Mesodermal cell (in vitro differentiated cells): ENCODE measurements at regions not wholly inside any gene's neighbourhood (a gene's known extent, or its start where the extent isn't known, plus 50 kb on each side); places are given as distances from the start of the nearest gene placed in this dataset.

Source experiments
- H3K27ac ChIP-seq: 2 replicates; pipeline ENCODE4 v1.7.0; 2013; ENCODE audit warnings: mild to moderate bottlenecking, low read depth, low read length, moderate library complexity; ENCODE audit not compliant: severe bottlenecking
- H3K36me3 ChIP-seq: 2 replicates; pipeline ENCODE4 v1.7.1; 2013; ENCODE audit warnings: mild to moderate bottlenecking, low read length, moderate library complexity; ENCODE audit not compliant: control insufficient read depth, insufficient read depth
- H3K4me1 ChIP-seq: one replicate; pipeline ENCODE4 v1.7.1; 2013; ENCODE audit warnings: mild to moderate bottlenecking, low read length; ENCODE audit not compliant: insufficient read depth, control insufficient read depth, poor library complexity, severe bottlenecking
- H3K4me3 ChIP-seq: 2 replicates; pipeline ENCODE4 v1.7.0; 2013; ENCODE audit warnings: low read length, control low read depth, mild to moderate bottlenecking; ENCODE audit not compliant: insufficient read depth, poor library complexity, severe bottlenecking; ENCODE audit errors: extremely low read depth
- H3K9me3 ChIP-seq: 2 replicates; pipeline ENCODE4 v1.7.1; 2013; ENCODE audit warnings: mild to moderate bottlenecking, low read length, moderate library complexity; ENCODE audit not compliant: control insufficient read depth
- WGBS, 2 experiments: methylation state at CpG; one replicate each; pipeline ENCODE4 v1.1.5; 2013; ENCODE audit warnings: missing lambda C conversion rate in 2 of 2; ENCODE audit not compliant: insufficient coverage in 2 of 2; 5-methylcytosine and 5-hydroxymethylcytosine counted together

DNA sequence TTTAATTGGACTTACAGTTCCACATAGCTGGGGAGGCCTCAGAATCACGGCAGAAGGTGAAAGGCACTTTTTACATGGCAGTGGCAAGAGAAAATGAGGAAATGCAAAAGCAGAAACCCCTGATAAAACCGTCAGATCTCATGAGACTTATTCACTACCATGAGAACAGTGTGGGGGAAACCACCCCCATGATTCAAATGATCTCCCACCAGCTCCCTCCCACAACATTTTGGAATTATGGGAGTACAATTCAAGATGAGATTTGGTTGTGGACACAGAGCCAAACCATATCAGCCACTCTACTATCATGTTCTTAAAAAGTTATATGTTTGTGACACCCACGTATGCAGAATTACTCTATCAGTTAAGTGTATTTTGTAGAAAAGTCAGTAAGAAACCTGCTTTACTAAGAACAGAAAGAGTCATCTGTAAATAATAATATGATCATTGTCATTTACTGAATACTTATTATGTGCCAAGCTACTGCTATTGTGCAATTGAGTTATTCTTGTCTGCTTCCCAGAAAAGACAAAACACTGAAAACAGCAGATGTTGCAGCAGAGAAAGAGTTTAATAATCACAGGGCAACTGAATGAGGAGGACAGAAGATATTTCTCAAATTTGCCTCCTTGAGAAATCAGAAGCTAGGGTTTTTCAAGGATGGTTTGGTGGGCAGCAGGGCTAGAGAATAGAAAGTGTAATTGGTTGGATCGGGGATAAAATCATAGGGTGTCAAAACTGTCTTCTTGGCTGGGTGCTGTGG, 207.7 kb upstream of the FGGY start:
- WGBS, 2 experiments, result 100% methylated on average over 2 of the region's 4 CpGs; no CpG with 5 or more reads in 1 of the 2 experiments
- peaks cover 7% of the 10 kb centered on the region for H3K9me3 ChIP-seq
- no peak overlapping the region for H3K27ac ChIP-seq
- peaks cover 14% of the 10 kb centered on the region for H3K4me1 ChIP-seq
- H3K4me3 ChIP-seq, result no peak overlapping the region
- H3K36me3 ChIP-seq, result no peaks in the 10 kb centered on the region

- Histone ChIP-seq H3K4me1 (peaks cover 13% of the 10 kb centered on the region), H3K27ac (no peak overlapping the region), H3K9me3 (peaks cover 7% of the 10 kb centered on the region), H3K36me3 (no peaks in the 10 kb centered on the region), H3K4me3 (no peak overlapping the region)
- WGBS, 2 experiments, result 79 to 88% methylated on average over 2 to 3 of the region's 4 CpGs
Observed at GRCh38 chr1:59089922-59090457, 206.9 kb upstream of the FGGY start.

DNA sequence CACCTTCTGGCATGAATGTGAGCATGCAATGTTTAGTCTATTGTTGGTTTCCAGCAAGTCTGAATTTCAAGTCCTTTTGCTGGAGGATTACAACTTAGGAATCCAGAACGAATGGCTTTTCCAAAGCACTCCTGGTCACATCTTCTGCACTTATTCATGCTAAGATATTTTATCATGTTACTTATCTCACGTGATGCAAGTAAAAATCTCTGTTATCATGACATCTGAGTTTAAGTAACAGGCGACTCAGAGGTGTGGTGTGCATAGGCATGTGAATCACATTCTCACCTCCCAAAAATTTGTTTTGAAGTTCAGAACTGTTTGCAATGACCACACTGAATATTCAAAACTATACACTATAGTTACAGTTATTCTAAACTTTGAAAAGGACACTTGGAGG, 204.8 kb upstream of the FGGY start:
- Histone ChIP-seq H3K9me3 (peaks cover 7% of the 10 kb centered on the region), H3K4me3 (no peak overlapping the region), H3K27ac (no peak overlapping the region), H3K36me3 (no peaks in the 10 kb centered on the region), H3K4me1 (peaks cover 13% of the 10 kb centered on the region)
- 100% methylated on average over 1 of the region's 3 CpGs; no CpG with 5 or more reads in 1 of the 2 experiments for WGBS, 2 experiments

DNA sequence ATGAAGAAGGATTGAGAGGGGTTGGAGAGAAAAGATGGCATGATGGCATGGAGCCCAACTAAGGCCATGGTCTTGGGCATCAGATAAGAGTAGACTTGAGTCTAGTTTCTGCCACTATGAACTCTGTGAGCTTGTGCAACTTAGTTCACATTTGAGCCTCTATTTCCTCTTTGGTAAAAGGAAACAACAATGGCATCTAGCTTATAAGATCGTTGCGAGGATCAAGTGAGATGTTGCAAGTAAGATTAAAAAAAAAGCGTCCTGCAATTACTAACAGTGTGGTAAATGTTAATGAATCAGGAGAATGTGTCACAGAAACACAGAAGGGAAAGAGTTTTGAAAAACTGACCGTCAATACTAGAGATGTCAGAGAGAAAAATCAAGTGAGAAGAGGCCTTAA, 202.9 kb upstream of the FGGY start:
- Histone ChIP-seq H3K4me3 (no peak overlapping the region), H3K4me1 (peaks cover 13% of the 10 kb centered on the region), H3K27ac (no peak overlapping the region), H3K9me3 (peaks cover 7% of the 10 kb centered on the region), H3K36me3 (no peaks in the 10 kb centered on the region)
- WGBS, 2 experiments, result 94 to 100% methylated on average over 1 to 3 of the region's 4 CpGs

- no peak overlapping the region for H3K27ac ChIP-seq
- peaks cover 7% of the 10 kb centered on the region for H3K4me1 ChIP-seq
- no peaks in the 10 kb centered on the region for H3K36me3 ChIP-seq
- no peak overlapping the region for H3K4me3 ChIP-seq
- peaks cover 2% of the 10 kb centered on the region for H3K9me3 ChIP-seq
- WGBS, 2 experiments, result 94 to 95% methylated on average over 6 to 7 of the region's 8 CpGs
Observed at GRCh38 chr1:59096501-59096900, 200.4 kb upstream of the FGGY start.

DNA sequence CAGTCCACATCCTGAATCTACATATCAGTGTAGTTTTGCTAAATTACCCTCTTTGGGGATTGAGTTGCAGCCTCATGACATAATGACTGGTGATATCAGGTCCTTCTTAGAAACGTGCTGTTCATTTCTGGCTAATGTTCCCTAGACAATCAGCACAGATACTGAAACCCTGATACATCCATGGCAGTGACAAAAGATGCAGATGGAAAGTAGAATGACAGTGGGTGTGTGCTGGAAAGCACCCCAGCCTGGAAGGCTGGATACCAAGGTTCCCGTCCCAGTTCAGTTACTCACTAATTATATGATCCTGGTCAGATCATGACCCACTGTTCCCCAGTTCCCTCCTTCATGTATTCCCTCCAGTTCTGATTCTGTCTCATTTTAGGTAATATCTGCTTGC, 198.2 kb upstream of the FGGY start:
- 82% methylated on average over 2 of the region's 2 CpGs; no CpG with 5 or more reads in 1 of the 2 experiments for WGBS, 2 experiments
- no peak overlapping the region for H3K4me3 ChIP-seq
- peaks cover 6% of the 10 kb centered on the region for H3K9me3 ChIP-seq
- no peaks in the 10 kb centered on the region for H3K4me1 ChIP-seq
- H3K27ac ChIP-seq, result no peak overlapping the region
- no peaks in the 10 kb centered on the region for H3K36me3 ChIP-seq

DNA sequence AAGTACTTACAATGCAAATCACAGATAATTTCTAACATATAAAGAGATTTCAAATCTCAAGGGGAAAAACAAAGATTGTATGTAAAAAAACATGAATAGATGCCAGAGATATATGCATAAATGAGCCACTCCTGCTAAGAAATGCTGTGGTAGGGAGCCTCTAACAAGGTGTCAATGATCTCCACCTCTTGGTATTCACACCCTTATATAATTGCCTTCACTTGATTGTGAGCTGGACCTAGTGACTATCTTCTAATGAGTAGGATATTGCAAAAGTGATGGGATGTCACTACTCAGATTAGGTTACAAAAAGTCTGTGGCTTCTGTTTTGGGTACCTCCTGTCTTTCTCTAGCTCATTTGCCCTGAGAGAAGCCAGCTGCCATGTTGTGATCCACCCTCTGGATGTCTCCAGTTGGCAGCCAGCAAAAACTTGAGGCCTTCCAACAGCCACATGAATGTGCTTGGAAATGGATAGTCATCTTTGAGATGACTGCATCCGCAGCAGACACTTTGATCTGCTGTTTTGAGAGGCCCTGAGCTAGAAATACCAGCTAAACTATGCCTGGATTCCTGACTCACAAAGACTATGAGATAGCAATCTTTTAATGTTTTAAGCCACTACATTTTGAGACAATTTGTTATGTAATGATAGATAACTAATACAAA, 196.1 kb upstream of the FGGY start:
- no peaks in the 10 kb centered on the region for H3K36me3 ChIP-seq
- H3K4me1 ChIP-seq, result peaks cover 6% of the 10 kb centered on the region
- H3K4me3 ChIP-seq, result no peak overlapping the region
- H3K9me3 ChIP-seq, result peaks cover 6% of the 10 kb centered on the region
- WGBS, 2 experiments, result 60 to 100% methylated on average over 1 of the region's 1 CpG
- no peak overlapping the region for H3K27ac ChIP-seq

GRCh38 chr1:59101518-59101917, 195.4 kb upstream of the FGGY start:
- no peaks in the 10 kb centered on the region for H3K36me3 ChIP-seq
- 90 to 100% methylated on average over 1 to 2 of the region's 2 CpGs for WGBS, 2 experiments
- no peak overlapping the region for H3K27ac ChIP-seq
- H3K4me3 ChIP-seq, result no peak overlapping the region
- peaks cover 8% of the 10 kb centered on the region for H3K4me1 ChIP-seq
- peaks cover 6% of the 10 kb centered on the region for H3K9me3 ChIP-seq

DNA sequence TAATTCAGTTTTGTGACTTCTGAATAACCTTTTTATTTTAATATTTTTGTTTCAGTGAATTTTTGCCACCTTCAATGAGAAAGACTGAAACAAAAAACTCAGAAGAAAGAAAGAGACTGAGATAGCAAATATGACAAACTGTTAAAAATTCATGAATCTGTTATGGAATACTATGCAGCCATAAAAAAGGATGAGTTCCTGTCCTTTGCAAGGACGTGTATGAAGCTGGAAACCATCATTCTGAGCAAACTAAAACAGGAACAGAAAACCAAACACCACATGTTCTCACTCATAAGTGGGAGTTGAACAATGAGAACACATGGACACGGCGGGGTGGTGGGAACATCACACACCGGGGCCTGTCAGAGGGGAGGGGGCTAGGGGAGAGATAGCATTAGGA, 193.4 kb upstream of the FGGY start:
- Histone ChIP-seq H3K36me3 (no peaks in the 10 kb centered on the region), H3K4me3 (no peak overlapping the region), H3K9me3 (peaks cover 6% of the 10 kb centered on the region), H3K4me1 (peaks cover 8% of the 10 kb centered on the region), H3K27ac (no peak overlapping the region)
- WGBS, 2 experiments, result 80 to 100% methylated on average over 1 of the region's 4 CpGs

DNA sequence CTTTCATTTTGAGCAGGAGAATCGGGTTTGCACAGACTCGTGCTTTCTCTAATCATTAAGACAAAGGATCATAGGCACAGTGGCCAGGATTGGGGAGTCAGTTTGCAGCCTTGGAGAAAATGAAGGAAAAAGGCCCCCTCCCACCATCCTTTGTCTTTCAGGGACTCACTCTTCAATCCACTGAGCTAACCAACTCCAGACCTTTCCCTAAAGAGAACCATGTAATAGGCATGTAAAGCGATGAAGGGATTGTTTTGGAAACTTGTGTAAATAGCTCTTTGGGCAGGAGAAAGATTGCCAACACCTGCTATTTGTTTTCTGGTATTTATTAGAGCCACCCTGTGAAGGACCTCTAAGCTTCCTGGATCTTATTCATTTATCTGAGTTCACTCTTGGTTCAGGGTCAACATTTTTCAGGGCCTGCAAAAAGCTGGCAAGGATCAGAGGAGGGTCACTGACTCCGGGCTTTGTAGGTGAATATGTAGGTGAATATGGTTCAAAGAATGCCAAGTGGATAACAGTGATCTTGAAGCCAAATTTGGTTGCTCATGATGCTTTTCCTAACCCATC, 192.6 kb upstream of the FGGY start:
- Histone ChIP-seq H3K27ac (no peak overlapping the region), H3K9me3 (peaks cover 6% of the 10 kb centered on the region), H3K36me3 (no peaks in the 10 kb centered on the region), H3K4me1 (peaks cover 8% of the 10 kb centered on the region), H3K4me3 (no peak overlapping the region)
- 89 to 100% methylated on average over 1 to 3 of the region's 4 CpGs for WGBS, 2 experiments
